Dedifferentiated amniotic fluid mesenchymal stem cell (primary cell): ENCODE measurements at regions not wholly inside any gene's neighbourhood (a gene's known extent, or its start where the extent isn't known, plus 50 kb on each side); places are given as distances from the start of the nearest gene placed in this dataset.

ENCODE experiments used
- DNase-seq: peaks from one replicate; pipeline ENCODE4 v3.0.0-alpha.2; 2016; ENCODE audit errors: extremely low spot score

DNA sequence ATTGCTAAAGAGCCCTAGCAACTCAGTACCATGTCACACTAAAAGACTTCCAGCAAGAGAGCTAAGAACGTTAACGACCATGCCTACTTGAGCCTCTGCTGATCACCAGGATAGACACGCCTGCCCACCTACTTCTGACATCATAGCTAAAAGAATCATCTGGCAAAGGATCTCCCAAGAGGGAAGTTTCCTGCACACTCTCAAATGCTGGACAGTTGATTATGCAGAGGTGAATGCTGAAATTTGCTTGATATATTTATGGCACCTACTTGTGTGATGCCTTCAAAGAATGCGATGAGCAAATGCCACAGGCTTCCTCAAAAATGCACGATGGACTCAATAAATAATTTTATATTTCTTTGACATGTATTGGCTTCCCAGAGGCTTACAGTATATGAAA is 113.6 kb downstream of the GALC start:
- DNase-seq = no peak

DNA sequence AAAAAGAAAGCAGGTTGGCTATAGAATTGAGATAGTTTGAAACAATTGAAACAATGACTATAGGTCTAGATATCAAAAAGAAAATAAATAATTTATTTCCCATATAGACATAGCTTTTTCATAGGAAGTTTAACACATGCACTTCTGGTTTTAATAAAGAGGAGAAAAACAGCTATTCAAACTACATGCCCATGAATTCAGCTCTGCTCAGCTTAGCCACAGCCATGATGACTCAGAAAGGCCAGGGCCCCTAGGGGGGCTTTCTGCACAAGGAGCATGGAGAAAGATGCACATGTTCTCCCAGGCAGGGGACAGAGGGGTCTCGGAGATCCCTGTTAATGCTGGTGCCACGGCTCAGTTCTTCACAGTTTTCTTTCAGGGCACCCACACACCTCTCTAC is 114.0 kb downstream of the GALC start:
- no peak for DNase-seq

DNA sequence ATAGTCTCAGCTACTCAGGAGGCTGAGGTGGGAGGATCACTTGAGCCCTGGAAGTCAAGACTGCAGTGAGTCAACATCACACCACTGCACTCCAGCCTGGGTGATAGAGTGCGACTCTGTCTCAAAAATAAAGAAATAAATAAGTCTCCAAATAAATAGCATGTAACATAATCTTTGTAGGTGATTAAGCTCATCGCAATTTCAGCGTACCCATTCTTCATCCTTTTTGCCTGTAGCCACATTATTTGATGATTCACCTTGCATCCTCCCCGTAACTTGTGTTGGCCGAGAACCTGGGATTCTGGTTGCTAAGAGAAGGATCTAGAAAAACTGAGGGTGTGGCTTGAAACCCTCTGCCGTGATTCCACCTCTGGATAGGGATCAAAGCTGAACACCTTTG is 115.1 kb downstream of the GALC start:
- DNase-seq = no peak

DNA sequence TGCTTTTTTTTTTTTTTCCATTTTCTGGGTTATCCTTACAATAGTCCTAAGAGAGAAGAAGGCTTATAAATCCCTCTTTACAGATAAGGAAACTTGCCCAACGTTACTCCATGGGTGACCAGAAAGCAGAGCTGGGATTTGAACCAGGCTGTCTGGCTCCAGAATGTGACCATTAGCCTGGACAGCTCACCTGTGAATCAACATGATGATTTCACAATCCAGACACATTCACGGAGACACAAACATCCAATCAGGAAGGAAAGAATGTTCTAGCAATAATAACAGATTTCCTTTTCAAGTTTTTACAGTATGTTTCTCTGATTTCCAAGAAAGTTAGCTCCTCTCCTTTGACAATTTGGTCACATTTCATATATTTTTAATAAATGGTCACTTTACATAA is 118.3 kb downstream of the GALC start:
- no peak for DNase-seq

DNA sequence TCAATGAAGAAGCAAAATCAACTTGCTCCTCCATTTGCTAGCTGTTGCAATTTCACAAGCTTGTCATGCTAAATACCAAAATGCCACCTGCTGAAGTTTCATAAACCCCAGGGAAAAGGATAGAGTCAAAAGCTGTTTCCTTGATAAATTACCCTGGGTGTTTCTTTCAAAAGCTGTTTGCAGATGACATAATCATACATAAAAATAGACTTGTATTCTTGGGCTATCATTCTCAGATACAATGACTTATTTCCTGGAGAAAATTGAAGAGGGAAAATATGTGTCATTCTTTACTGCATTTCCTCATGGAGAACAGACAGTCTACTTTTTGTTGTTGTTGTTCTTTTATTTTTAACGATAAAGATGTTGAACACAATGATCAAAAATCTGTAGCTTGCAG is 119.2 kb downstream of the GALC start:
- no peak for DNase-seq

DNA sequence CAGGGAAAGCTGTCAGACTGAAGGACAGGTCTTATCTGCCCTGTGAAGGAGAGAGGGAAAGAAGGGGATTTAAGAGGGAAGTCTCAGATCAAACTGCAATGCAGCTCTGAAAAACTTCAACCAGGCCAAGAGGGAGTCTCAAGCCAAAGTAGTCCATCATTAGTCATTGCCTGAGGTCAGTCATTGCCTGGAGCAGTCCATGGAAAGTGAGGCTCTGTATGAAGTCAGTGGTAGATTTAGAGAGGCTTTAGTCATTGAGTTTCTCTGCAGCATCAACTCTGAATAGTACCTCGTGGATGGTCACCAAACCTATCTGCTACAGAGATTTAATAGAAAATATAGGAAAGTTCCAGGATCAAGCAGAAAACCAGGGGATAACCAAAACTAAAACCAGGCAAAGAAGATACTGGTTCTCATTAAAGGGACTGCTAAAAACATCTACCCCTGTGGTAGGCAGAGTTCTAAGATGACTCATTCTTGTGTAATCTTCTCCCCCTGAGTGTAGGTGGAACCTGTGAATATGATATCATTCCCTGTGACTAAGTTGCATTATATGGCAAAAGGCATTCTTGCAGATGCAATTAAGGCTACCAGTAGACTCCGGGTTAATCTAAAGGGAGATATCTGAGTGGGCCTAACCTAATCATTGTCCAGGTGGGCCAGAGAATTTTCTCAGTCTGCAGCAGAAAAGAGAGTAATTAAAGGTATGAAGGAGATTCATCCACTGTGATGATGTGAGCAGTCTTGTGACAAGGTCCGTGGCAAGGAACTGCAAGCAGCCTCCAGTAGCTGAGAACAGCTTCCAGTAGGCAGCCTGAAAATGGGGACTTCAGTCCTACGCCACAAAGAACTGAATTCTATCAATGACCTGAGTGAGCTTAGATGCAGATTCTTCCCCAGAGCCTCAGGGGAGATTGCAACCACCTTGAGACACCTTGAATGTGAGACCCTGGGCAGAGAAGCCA is 123.1 kb downstream of the GALC start:
- DNase-seq = no peak

DNA sequence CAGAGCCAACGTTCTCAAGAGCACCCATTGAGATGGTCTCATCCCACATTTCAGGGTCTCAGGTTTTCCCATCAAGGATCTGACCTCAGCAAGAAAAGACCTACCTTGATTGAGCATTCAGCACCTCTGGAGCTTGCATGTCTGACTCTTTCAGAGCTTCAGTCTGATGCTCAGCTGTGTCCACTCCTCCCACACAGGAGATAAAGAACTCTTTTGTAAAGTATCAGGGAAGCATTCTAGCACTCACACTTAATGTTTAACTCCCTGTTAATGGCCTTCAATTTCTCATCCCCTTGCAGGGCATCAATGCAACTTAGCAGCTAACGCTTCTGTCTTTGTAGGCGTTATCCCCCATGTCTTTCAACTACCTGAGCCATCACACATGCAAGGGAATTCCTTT is 124.1 kb downstream of the GALC start:
- no peak for DNase-seq

DNA sequence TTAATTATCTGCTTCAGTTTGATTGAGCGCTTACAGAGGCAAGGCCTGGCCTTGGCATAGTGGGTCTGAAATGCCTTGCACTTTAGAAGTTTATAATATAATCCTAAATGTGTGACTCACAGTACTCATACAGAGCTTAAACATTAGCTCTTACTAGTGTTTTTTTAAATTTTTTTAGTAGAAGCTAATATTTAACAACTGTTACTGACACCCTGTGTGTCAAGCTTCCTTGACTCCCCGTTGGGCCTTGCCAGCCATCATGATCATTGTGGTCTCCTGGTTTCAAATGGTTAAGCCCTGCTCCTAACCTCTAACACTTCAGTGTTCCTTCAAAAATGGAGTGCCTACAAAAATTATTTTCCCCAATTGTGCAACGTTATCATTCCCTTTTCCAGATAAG is 126.9 kb downstream of the GALC start:
- DNase-seq = no peak

DNA sequence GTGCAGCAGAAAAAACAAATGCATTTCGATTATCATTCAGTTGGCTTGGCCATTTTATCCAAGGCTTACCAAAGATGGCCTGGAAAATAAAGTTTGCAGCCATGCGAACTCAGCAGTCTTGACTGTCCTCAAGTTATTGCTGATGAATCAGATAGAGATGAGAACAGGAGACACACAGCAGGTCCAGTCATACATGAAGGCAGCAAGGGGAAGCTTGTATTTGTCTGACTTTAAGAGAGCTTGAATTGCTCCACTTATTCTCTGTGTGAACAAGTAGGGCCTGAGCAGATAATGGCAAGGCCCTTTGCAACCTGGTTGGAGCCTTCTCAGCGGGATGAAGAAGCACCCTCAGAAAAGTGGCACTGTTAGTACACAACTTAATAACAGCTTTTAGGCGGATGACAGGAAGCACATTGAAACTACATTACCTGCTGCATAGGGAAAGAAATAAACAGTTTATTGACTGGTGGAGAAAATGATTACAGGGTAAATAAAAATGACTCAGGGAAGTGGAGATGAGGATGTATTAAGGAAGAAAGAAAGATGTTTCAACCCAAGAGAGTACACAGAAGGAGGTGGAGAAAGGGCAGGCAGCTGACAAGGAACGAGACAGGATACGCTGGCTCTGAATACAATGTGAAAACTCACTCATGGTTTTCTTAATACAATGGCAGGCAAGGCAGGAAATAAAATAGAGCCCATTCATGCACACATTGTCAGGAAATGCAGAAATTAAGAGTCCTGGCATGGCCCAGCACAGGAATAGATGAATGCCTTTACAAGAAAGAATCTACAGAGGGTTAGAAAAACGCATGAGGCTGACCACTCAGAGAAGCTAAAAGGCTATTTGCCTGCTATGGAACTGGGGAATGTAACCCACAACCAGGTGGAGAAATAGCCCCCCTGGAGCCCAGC is 128.4 kb downstream of the GALC start:
- no peak for DNase-seq

DNA sequence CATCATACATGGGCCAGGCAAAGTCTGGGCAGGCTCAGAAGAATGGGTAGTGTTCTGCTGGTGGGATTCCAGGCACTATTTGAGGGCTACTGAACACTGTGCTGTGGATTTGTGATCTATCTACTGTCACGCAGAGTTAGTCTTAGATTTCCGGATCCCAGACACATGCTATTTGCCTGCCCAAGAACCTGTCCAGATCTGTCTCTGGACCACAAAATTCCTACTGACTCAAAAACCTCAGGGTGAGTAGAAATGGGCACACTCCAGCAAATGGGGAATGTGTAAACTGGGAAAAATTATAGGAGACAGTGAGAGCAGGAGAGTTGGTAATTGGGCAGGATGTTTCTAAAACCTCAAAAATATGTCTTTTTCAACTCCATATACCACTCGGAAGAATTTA is 129.9 kb downstream of the GALC start:
- no peak for DNase-seq

DNA sequence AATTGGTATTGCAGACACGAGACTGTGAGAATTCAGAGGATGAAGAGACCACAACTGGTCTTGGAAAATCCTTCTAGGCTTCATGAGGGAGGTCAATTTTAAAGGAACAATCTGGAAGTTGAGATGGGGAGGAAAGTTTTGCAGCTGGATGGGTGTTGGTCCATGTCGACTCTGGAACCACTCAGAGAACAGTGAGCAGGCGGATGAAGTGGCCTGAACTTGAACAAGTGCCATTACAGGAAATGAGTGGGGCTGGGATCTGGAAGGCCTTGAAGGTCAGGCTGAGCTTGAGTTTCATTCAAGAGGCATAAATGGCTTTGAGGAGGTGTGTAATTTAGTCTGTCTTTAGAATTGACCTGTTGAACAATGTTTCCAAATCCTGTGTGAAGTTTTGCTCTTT is 140.9 kb downstream of the GALC start:
- DNase-seq = no peak

DNA sequence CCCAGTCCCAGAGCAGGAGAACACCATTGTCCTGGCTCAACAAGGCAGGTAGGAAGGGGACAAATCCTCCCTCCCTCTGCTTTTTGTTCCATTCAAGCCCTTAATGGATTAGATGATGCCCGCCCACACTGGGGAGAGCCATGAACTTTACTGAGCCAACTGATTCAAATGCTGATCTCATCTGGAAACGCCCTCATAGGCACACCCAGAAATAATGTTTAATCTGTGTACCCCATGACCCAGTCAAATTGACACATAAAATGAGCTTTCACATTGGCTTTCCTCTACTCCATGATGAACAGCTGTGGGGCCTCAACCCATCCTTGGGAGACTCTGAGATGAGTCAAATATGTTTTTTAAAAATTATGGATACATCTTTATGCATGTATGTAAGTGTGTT is 141.8 kb downstream of the GALC start:
- no peak for DNase-seq

DNA sequence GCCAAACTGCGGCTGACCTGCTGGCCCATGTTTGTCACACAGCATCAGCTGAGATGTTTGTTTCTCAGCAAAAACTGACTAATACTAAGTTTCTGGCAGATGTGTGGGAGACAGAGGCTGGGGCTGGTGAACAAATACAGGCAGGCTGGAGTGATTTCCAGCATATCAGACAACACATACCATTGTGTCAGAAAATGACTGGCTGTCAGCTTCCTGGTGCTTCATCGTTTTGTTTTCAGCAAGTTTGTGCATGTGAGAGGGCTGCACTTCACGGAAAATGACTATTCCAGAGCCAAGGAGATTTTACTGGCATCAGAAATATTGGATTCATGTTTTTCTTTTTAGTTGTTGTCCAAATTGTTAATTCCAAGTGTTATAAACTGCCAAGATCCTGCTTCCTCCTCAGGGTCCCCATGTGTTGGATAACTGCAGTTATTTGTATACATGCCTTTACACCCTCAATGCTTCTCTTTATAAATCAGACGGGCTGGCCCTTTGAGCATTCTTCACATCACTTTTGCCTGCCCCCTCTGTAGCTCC is 145.7 kb downstream of the GALC start:
- no peak for DNase-seq

DNA sequence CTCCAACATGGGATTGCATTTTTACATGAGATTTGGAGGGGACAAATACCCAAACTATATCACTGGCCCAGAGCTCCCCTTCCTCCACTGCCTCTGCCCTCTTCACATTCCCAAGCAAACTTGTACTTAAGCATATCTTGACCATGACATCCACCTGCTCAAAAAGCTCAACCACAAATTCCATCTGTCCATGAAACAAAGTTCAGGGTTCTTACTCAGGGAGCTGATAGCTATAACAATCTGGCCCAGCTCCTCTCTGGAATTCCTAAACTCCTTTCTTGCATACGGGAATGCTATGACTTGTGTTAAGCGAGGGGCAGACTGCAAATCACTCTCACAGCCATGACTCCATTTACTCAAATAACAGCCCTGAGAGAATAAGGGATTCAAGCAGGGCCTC is 152.1 kb downstream of the GALC start:
- DNase-seq = no peak

DNA sequence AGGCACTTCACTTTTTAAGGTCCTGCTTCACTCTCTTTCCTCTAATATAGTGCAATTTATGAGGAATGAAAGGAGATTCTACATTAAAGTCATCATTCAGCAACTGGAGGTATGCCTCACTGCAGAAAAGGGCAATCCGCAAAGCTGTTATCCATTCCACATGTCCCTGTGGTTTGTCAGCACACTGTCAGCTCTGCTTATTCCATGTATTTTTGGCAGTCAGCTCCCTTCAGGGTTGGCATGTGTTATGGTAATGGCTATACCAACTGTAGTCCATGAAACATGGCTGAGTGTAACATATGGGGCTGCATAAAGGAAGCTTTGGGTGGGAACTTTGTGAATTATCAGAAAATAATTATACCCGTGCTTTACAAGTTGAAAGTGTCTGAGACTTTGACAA is 154.1 kb downstream of the GALC start:
- DNase-seq = no peak

DNA sequence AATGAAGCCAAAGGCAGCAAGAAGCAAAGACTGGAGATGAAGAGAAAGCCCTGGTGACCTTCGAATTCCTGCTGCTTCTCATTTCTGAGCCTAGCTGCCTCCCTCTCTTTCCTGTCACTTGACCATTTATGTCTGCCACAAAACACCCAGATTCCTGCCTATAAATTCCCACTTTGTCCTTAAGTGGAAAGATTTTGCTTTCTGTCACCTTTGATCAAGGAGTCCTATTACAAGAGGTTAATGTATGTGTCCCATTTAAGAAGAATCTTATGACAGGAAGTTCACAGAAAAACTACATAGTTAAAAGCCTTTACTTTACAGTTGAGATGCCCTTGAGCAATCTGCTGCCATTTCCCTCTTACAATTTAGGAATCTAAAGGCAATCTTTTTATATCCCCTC is 155.7 kb downstream of the GALC start:
- DNase-seq = no peak

DNA sequence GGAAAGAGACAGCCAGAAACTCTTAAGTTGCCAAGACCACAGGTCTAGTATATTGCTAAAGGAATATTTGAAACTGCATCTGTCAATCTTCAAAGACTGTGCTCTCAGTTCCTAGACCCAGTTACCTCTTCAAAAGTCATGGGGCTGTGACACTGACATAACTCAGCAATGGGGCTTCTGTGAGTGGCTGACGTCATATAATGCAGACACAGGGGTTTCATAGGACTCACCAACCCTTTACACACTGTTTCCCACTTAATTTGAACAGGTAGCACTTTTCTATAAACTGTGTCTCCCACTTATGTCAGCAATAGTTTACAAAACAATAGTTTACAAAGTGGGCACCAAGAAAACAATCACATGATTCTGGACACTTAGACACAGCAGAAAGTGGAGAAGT is 158.4 kb downstream of the GALC start:
- DNase-seq = no peak

DNA sequence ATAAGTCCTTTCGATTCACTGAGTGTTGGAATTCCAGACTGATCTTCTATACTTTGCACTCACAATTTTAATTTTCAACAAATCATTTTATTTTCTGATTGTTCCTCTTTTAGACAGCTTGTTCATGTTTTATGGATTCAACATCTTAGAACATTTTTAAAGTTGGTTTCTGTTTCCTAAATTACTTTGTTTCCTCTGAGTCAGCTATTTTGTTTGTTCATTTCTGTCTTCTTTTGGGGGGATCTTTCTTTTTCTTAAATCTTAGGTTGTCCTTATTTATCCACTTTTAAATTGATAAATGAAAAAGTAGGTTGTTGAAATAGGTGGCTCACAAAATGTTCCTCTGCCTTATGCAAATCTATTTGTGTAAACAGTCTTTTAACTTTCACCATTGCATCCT is 160.0 kb downstream of the GALC start:
- DNase-seq = no peak

DNA sequence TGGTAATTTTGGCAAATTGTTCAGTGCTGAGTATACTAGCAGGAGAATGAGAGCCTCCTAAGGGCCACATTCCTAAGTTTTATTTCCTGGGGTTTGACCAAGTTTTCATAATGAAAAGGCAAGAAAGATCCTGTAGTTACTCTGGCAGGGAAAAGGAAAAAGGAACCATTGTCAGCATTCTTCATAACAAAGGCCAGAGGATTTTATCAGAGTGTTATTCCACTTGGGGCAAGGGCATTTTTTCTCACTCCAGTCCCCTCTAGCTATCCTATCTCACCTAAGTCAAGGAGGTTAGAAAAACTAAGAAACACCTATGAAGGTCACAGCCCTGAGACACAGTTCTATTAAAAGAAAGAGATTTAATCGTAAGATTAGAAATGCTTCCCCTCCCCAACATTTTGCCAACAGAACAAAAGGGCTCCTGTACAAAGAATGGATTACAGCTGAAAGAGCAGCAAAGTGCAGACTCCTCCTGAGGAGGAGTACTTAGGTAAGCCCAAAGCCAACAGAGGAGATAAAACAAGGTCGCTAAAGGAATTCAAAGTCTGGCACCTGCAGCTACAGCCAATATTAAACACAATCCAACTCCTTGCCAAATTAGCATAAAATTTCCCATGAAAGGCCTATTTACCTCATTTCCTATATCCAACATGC is 162.4 kb downstream of the GALC start:
- no peak for DNase-seq

DNA sequence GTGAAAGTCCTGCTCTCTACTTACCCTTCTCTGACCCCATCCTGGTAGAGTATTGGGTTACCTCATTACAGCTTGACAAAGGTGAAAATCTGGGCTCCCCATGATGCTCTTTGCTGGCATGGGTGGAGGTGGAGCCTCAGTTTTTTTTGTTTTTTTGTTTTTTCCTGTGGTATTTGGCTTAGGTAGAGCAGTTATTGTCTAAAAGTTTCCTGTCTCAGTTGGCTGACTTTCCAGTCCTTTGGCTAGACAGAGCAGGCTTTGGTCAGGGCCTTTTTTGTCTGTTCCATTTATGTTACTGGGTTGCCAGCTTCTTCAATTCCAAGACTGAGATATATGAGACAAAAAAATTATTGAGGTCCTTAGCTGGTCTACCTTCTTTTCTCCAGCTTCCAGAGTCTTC is 163.4 kb downstream of the GALC start:
- DNase-seq = no peak

DNA sequence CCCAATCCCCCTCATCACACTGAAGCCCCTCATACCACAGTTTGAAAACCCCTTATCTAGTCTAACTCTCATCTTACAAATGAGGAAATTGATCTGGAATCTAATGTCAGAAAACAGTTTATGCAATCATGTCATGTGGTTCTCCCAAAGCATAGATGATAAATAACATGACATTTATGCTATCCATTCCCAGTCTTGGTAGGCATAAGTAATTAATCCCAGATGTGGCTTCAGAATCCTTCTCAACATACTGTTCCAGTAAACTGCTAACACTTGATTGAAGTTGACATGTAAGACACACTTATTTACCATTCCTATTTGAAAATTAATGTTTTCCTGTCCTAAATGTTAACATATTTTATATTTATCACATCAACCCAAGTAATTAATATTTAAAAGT is 168.7 kb downstream of the GALC start:
- no peak for DNase-seq

DNA sequence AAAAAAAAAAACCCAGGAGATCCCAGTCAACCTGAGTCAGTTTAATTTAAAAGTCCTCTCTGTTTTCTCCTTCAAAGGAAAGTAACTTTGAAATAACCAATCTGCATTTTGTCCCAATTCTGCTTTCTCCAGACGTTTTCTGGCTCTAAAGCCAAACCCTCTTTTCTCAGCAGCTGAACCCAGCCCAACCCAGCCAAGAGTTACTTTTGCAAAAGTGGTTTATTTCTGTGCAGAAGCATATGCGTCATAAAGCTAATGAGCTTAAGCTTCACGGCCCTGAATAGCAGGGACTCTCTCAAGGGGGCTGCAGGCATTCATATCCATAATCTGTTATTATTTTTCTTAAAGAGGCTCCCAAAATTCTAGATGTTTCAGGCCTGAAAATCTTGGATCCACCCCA is 176.6 kb downstream of the GALC start:
- no peak for DNase-seq
